Psoas muscle (tissue), 7 donors: ENCODE measurements at regions not wholly inside any gene's neighbourhood (a gene's known extent, or its start where the extent isn't known, plus 50 kb on each side); places are given as distances from the start of the nearest gene placed in this dataset.

Experiments
- ATAC-seq, 4 donors: fragments of 200-7000 bp; cut with Tn5 transposase; one replicate each; pipeline ENCODE4 v1.9.1; 2020; ENCODE audit warnings: moderate library complexity in 3 of 4, mild to moderate bottlenecking in 2 of 4
- DNase-seq, 2 donors: peaks; one replicate each; pipeline ENCODE4 v3.0.0-alpha.2; 2020
- H3K27ac ChIP-seq: fragments of 200-600 bp; one replicate; pipeline ENCODE4 v1.8.0; 2022
- H3K27me3 ChIP-seq, 3 donors: fragments of 200-600 bp in 1 of 3; one replicate each; pipeline versions ENCODE4 v1.6.1 to v1.8.0; 2013 to 2022; ENCODE audit warnings: low read length in 2 of 3, mild to moderate bottlenecking in 2 of 3, moderate library complexity in 1 of 3; ENCODE audit not compliant: insufficient read depth in 3 of 3
- H3K36me3 ChIP-seq, 2 donors: fragments of 200-600 bp in 1 of 2; one replicate each; pipeline versions ENCODE4 v1.6.1 to v1.8.0; 2013 to 2022; ENCODE audit warnings: low read depth in 1 of 2, mild to moderate bottlenecking in 1 of 2, moderate library complexity in 1 of 2; ENCODE audit not compliant: insufficient read depth in 1 of 2
- H3K4me1 ChIP-seq: fragments of 200-600 bp; one replicate; pipeline ENCODE4 v1.8.0; 2022
- H3K4me3 ChIP-seq: fragments of 200-600 bp; one replicate; pipeline ENCODE4 v1.8.0; 2022; ENCODE audit warnings: mild to moderate bottlenecking
- H3K9me3 ChIP-seq: fragments of 200-600 bp; one replicate; pipeline ENCODE4 v1.8.0; 2022
- CTCF ChIP-seq: fragments of 200-600 bp; IDR thresholded peaks from one replicate; pipeline ENCODE4 v1.8.0; 2022; ENCODE audit warnings: antibody characterized with exemption
- WGBS, 3 donors: extraction: QIAGEN DNeasy Blood & Tissue Kit; methylation state at CpG; one replicate each; pipeline versions ENCODE4 v1.1.6 to v1.1.7; 2013; 5-methylcytosine and 5-hydroxymethylcytosine counted together
- intact Hi-C, 2 donors: fragments of 100-400 bp; cut with DNase I; formaldehyde crosslinking; loops; one replicate each; pipeline versions ENCODE4 v1.11.0 to v1.14.2; 2022
- donor health status: healthy with polysubstance abuse.
- donor health status: DM: no; HTN: no; CAD: no; lungs with moderate emphysema.
- donor health status: Bipolar disorder and iron deficiency.
- donor health status: healthy.
- donor health status: DM: yes; HTN: yes; CAD: no.
- donor health status: DM: no; HTN: no; CAD: no.
- donor health status: DM: yes; HTN: yes; CAD: no.

DNA sequence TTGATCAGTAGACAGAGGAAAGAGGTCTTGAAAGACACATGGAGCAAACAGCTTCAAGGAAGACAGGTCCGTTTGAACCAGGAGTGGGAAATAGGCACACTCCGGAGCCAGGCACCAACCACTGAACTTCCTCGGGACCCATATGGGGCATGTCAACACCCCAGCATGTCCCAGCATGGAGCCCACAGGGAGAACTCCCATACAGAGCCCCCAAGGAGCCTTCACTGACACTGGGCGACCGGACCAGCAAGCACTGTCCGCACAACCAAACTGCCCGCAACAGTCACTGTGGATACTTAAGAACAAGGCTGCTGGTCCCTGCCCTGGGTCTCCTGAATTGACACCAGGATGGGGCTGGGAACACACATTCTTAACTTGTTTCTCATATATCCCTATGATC is 286.2 kb upstream of the SALL3 start:
- DNase-seq (no peak), ATAC-seq (no peak)
- no peaks in the 10 kb centered on the region for H3K36me3 ChIP-seq
- 87 to 91% (median 91%) methylated on average over 7 of the region's 7 CpGs for WGBS, 3 donors
- no peak overlapping the region for H3K27ac ChIP-seq
- H3K4me3 ChIP-seq = no peak overlapping the region
- intact Hi-C loops = no loop called here
- TF ChIP-seq CTCF = no peak
- no peaks in the 10 kb centered on the region for H3K4me1 ChIP-seq
- no peaks in the 10 kb centered on the region for H3K27me3 ChIP-seq
- no peaks in the 10 kb centered on the region for H3K9me3 ChIP-seq

DNA sequence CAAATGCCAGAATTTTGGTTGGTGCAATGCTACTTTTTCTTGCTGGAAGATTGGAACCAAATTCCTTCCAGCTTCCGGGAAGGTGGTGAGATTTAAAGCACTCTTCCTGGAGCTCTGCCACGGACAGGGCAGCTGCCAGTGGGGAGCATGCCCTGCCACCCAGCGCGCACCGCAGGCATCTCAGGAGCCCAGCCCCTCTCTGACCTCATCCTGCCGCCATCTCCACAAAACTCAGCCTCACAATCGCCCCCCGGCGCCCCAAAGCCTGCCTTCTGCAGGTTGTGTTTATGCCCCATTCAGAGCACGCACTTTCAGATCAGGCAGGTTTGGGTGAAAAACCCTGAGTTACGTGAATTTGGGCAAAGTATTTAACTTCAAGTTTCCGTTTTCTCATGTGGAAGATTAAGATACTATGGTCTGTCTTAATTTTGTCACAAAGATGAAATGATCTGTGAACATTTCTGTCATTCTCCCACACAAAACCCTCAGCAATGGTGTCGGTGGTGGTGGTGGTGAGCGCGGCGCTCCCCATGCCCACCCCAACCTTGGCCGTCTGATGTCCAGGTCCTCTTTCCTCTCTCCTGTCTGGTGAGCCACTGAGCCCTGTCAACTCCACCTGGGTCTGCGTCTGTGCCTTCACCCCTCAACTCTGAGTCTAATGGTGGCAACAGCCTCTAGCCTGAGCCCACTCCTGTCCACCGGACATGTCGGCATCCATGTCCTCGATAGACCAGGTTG is 282.8 kb upstream of the SALL3 start:
- no peak for DNase-seq

DNA sequence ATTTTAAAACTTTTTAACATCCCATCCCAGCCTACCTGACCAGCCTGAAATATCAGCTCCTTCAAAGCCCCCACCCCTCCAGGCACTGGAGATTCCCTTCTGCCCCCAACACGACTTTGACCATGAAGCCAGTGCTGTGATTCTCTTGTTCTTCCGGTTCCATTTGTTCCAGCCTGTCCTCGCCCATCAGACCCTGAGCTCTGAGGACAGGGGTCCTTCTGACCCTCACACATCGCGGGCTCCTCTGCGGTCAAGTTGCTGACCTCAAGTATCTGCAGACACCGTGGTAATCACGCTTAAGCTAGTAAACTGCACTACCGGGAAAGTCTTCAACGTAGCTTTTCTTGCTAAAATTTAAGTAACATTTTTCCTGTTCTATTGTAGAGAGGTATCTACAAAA is 282.2 kb upstream of the SALL3 start:
- intact Hi-C loops = no loop called here
- TF ChIP-seq CTCF = no peak
- H3K36me3 ChIP-seq = no peaks in the 10 kb centered on the region
- H3K9me3 ChIP-seq = no peaks in the 10 kb centered on the region
- no peaks in the 10 kb centered on the region for H3K4me1 ChIP-seq
- no peak for DNase-seq
- 84 to 86% (median 85%) methylated on average over 10 of the region's 10 CpGs for WGBS, 3 donors
- no peak for ATAC-seq
- H3K27ac ChIP-seq = no peak overlapping the region
- no peak overlapping the region for H3K4me3 ChIP-seq
- H3K27me3 ChIP-seq = peaks cover 0 to 5% (median 3%) of the 10 kb centered on the region in 3 donors

More for the DNA sequence above, 282.8 kb upstream of the SALL3 start:
- Histone ChIP-seq H3K9me3 (no peaks in the 10 kb centered on the region), H3K36me3 (no peaks in the 10 kb centered on the region), H3K4me1 (no peaks in the 10 kb centered on the region), H3K27me3 (peaks cover 0 to 5% (median 3%) of the 10 kb centered on the region in 3 donors), H3K4me3 (no peak overlapping the region), H3K27ac (no peak overlapping the region)
- no peak for ATAC-seq
- 78 to 86% (median 82%) methylated on average over 21 of the region's 21 CpGs for WGBS, 3 donors
- intact Hi-C loops = no loop called here
- TF ChIP-seq CTCF = no peak

DNA sequence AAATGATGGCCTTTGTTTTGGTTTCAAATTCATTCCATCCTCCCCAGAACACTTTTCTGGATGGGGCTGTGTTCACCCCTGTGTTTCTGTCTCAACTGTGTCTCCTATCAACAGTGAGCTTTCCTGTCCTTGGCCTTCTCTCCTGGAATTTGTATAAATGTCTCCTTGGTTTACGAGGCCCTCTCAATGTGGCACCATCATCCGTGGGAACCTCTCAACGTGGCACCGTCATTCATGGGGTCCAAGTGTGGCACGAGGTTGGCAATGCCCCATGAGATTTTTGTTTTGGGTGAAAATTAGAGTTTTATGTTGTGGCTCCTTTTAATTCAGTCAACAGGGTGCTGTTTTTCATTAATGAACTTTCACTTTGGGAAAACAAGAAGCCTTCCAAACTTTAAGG is 280.7 kb upstream of the SALL3 start:
- no peak overlapping the region for H3K27ac ChIP-seq
- ATAC-seq (no peak), DNase-seq (no peak)
- H3K4me1 ChIP-seq = no peaks in the 10 kb centered on the region
- no peaks in the 10 kb centered on the region for H3K9me3 ChIP-seq
- intact Hi-C loops = no loop called here
- 82 to 87% (median 82%) methylated on average over 5 of the region's 5 CpGs for WGBS, 3 donors
- TF ChIP-seq CTCF = no peak
- H3K36me3 ChIP-seq = no peaks in the 10 kb centered on the region
- H3K4me3 ChIP-seq = no peak overlapping the region
- peaks cover 3 to 5% (median 3%) of the 10 kb centered on the region in 3 donors for H3K27me3 ChIP-seq

- H3K4me1 ChIP-seq = no peaks in the 10 kb centered on the region
- no peak overlapping the region for H3K27ac ChIP-seq
- H3K36me3 ChIP-seq = no peaks in the 10 kb centered on the region
- ATAC-seq (no peak), DNase-seq (no peak)
- WGBS, 3 donors = 75 to 78% (median 77%) methylated on average over 12 of the region's 12 CpGs
- TF ChIP-seq CTCF = no peak
- H3K27me3 ChIP-seq = peaks cover 3 to 5% (median 3%) of the 10 kb centered on the region in 3 donors
- H3K9me3 ChIP-seq = no peaks in the 10 kb centered on the region
- intact Hi-C loops = no loop called here
- no peak overlapping the region for H3K4me3 ChIP-seq
Observed at GRCh38 chr18:78699499-78699898, 280.1 kb upstream of the SALL3 start.
